HG03342 (cell line): ENCODE measurements at regions not wholly inside any gene's neighbourhood (a gene's known extent, or its start where the extent isn't known, plus 50 kb on each side); places are given as distances from the start of the nearest gene placed in this dataset.

Source experiments
- ATAC-seq: cut with Tn5 transposase; IDR thresholded peaks from one replicate; pipeline ENCODE4 v1.9.1; 2021; ENCODE audit warnings: mild to moderate bottlenecking, moderate library complexity; ENCODE audit not compliant: unreplicated experiment

DNA sequence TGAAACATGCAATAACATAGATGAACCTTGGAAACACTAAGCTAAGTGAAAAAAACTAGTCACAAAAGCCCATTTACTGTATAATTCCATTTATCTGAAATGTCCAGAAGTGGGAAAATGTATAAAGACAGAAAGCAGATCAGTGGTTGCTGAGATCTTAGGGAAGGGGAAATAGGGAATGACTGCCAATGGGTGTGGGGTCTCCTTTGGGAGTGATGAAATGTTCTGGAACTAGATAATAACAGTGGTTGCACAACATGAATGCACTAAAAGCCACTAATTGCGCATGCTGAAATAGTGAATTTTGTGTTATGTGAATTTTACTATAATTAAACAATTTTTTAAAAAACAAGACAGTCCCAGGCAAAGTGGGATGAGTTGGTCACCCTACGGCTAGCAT, 472.8 kb downstream of the CCDC171 start:
- ATAC-seq, result no peak

DNA sequence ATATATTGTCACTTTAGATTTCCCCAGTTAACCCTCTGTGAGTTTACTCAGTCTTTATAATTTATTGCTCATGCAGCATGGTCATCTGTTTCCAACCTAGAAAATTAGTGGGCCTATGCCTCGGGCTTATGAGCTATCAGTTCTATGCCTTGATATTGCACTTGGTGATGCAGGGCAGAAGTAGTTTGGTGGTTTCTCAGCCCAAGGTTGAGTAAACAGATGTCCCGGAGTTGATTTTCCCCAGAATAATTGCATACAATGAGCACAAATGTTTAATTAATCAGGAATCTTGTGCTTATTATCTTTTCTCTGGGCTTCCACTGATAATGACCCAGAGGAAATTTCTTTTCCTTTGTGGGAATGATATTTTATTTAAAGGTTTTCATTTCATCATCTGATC, 474.0 kb downstream of the CCDC171 start:
- ATAC-seq, result no peak

DNA sequence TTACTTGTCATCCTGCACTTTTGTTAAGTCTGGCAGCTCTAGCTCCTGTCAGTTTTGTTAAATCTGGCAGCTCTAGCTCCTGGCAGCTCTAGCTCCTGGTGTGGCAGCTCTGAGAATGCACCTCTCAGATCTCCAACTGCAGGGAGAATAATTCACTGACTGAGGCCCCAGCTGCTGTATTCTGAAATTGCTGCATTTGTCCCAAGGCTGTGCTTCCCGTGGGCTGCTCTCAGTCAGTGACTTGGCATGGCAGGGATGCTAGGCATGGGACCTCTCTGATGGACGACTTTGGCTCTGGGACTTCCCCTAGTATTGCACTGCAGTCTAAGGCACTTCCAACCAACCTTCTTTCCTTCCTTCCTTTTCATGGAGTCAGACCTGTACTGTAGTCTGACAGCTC, 475.7 kb downstream of the CCDC171 start:
- ATAC-seq, result no peak

DNA sequence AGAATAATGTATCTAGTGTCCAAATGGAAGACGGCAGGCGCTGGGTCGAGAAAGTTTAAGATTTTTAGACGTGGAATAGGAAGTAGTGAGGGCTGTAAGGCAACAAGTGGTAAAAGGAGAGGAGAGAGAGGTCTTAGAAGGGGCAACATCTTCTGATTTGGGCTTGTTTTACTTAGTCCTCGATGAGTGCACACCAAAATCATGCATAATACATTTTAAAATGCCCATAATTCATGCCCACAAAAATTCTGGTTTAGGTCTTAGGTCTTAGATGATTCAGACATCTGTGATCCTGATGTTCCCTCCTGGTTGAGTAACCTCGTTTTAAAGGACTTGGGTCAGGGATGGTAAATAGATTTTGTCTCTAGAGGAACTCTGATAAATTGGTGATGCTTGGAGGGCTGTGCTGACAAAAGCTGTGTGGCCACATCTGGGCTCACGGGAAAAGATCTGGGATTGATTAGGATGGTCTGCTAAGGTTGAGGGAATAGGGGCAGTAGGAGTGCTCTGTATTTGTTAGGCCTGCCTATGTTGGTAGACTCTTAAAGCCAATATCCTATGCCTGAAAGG, 476.3 kb downstream of the CCDC171 start:
- ATAC-seq, result no peak

DNA sequence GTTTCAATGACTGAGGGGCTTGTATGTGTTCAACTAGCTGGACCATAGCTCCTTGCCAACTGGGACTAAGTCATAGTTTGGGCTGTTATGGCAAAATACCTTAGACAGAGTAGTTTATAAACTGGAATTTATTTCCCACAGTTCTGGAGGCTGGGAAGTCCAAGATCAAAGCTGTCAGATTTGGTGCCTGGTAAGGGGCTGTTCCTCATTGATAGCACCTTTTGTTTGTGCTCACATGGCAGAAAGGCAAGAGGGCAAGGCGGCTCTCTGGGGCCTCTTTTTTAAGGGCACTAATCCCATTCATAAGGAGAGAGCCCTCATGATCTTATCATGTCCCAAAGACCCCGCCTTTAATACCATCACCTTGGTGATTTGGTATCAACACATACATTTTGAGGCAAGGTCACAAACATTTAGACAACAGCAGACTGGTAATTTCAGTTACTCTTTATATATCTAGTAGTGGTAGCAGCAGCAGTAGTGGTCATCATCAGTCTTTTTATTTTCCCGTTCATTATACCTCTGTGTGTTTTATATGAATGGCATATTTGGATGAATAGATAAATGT, 477.0 kb downstream of the CCDC171 start:
- no peak for ATAC-seq

DNA sequence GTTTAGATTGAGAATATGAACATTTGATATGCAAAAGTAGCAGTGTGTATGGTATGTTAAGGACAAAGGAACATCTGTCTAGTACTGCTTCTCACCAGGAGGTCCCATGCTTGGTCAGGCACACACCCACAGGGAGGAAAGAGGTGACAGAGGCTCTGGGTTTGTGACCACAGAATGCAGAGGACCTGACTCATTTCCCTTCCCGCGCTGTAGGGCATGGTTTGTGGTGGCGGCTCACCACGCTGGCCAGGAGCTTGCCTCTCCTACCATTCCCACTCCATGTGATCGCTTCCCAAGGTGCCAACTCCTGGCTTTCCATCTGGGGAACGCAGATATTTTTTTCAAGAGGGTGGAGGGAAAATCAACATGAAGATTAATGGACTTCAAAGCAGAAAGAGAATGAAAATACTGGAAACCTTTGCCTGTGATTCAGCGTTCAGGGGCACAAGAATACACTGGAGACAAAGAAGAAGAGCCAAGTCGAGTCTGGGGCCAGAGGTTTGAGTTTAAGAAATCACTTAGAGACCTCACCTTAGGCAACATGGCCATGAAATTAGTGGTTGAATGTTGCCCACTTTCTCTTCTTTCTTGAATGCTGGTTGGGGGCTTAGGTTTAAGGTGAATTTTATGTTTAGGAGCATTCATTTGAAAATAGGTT, 477.8 kb downstream of the CCDC171 start:
- ATAC-seq, result peak; percentile 97

DNA sequence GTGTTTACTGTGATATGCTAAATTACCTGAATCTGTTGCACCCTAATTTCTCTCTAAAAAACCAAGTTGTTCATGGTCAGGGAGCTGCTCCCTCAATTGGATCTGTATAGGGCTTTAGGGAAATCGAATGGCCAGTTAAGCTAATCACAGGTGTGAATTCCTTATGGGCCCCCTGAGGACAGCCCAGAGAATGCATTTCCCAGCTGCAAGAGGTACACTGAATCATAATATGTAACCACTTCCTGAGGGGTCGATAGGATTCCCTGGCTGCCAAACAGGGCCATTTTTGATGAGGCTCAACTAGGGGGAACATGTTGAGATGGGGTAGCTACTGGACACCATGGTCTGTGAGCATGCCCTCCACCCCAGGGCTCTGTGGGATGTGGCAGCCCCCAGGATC, 478.6 kb downstream of the CCDC171 start:
- no peak for ATAC-seq

DNA sequence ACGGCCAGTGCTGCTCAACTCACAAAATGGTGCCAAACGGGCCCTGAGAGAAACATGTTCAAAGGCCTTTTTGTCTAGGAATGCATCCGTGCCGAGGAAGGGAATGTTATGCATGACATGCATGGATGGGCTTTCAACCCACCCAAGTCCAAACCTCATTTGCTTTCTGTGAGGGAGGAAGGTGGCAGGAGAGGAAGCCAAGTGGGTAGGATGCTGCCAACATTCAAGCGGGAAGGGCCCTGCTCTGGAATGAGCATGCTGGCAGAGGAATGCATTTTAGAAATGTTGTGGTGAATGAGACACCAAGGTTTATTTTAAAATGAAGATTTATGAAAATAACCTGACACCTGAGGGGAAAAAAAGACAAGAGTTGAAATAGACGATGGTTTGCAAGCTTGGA, 479.1 kb downstream of the CCDC171 start:
- ATAC-seq, result no peak

DNA sequence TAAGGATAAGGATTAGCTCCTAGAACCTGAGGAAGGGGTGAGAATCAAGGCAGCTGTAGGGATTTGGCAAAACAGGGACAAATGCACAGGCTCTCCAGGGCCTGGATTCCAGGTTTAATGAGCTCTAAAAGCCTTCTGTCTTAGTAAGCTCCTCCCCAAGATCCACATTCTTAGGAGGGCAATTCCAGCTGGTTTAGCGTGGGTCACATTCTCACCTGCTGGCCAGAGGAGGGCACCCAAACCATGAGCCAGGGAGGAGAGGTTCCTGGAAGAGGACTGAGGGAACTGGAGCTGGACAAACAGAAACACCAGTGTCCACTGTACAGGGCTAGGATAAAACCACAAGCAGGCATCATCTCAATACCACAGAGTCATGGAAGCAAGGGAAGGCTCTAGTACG, 480.0 kb downstream of the CCDC171 start:
- ATAC-seq, result no peak

DNA sequence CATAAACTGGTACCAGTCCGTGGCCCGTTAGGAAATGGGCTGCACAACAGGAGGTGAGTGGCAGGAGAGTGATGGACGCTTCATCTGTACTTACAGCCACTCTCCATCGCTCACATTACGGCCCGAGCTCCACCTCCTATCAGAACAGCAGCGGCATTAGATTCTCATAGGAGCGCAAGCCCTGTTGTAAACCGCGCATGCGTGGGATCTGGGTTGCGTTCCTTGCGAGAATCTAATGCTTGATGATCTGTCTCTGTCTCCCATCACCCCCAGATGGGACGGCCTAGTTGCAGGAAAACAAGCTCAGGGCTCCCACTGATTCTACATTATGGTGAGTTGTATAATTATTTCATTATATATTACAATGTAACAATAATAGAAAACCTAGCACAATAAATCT, 480.4 kb downstream of the CCDC171 start:
- ATAC-seq, result no peak

DNA sequence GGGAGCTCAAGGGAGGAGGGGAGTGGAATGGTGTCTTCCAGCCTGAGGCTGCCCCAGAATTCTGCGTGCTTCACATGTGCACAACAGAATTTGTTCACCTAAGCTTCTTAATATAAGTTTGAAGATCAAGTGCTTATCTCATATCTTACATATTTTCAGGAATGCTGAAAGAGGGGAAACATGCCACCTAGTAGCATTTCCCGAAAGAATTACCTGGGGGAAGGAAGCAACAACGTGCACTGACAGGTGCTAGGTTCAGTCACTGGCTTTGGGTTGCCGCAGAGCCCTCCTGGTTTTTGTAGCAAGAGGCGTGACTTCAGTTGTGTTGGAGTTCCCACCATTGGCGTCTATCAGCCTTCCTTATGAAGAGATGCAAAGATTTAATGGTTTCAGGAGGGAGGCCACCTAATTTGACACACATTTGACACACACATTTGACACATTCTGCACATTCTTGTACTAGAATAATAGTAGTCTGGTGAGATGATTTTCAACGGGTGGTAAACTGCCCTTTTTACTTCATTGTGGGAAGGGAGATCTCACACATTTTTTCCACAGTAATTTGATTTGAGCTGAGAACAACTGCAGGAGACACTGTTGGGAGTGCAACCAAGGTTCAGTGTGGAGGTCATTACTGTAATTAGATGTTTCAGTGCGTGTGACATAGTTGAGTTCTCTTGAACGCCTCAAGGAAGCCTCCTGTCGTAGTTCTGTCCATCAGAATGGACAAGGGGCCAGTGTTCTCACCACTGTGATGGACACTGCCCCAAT, 481.3 kb downstream of the CCDC171 start:
- no peak for ATAC-seq

DNA sequence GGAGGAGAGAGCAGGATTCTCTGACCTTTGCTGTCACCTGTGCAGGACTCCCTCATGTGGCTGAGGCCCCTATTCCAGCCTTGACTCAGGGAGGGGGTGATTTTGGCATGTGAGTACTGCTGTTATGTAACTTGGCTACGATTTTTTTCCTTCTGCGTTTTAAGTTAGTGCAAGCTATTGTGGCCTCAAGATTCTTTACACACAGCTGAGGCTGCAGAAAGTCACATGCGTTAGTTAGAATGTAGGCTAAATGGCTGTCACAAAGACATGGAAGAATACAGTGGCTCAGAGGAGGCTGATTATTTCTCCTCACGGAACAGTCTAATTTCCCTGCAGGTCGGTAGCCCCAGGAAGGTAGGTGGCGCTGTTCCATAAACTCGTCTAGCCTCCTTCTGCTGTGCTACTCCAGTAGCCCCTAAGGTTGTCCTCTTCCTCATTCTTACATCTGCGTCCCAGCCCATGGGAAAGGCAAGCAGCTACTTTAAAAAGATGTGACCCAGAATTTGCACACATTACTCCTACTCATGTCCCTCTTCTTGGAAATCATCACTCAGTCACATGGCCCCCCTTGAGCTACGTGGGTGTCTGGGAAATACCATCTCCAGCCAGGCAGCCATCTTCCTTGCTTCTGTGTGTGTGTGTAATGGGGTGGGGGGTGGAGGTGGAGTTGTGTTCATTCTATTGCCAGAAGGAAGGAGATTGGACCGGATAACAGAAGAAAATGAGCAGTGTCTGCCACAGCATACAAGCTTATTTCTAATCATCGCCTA, 486.6 kb downstream of the CCDC171 start:
- no peak for ATAC-seq

DNA sequence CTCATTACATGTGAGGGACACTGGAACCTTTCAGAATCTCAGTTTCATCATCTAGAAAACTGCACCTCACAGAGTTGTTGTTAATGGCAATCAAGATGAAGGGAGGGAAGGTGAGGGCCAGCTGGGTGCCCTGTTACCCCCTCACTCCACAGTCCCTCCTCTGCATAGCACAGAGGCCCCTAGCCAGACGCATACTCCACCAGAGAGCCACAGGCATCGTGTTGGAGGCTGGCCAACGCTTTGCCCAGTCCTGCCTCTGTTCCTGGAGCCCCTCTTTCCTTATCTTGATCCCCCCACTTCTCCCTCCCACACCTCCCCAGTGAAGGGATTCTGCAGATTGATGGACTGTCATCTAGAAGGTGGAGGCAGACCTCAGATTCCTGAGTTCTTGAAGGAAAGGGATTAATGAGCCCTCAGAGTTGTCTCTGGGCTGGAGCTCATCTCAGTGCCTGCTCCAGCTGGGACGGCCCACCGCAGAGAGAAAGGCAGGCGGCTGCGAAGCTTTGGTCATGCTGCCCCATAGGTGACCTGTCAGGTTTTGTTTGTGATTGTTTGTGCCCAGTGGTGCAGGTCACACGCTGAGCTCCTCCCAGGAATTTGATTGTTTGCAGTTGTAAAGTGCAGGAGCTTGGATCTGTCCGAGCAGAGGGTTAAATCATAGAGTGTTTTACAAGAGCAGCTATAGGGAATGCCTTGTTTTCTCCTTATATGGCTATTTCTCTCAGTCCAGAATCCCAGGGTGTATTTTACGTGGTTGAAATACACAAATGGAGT, 487.3 kb downstream of the CCDC171 start:
- ATAC-seq, result no peak

DNA sequence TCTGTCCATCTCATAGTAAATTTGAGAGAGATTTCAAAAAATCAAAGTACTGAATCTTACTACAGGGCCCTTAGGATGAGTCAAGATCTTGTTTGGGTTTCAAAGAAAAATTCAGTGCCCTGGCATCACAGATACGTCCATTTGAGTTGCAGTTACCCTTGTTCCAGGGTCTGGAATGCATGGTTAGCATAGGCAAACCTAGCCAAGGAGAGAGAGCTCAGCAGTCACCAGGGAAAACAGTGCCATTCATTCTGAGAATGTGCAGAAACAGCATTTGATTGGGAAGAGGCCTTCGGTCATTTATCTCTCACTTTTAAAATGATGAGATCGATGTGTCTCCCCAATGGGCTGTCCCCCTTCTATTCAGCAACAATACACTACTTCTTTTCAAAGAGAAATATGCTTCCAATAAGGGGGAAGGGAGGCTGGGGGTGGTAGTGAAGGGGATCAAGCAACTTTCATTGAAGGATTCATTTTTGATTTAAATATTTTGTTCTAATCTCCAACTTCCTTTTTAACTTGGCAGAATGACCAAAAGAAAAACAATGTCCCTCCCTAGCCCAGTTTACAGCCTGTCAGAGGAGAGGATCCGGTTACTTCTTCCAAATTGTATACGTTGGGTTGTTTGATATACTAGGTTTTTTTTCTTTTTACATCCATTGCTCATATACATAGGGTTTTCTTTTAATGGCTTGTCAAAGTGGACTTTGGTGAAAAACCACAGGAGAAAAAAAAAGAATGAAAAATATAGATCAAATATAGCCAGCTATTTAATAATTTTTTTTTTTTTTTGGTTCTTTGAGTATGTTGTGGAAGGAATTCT, 491.1 kb downstream of the CCDC171 start:
- ATAC-seq, result no peak

DNA sequence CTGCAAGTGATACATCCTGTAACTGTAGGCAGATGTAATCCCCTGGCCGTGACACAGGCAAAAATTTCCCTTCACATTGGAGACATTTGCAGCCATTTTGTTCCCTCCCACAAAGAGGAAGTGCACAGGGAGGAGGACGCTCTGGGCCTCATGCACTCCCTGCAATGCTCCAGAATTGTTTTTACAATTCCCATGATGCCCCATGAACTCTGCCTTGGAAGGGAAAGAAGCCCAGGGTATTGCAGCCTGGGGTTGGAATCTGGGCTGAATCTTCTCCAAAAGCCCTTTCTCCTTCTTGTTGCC, 491.7 kb downstream of the CCDC171 start:
- ATAC-seq, result no peak

DNA sequence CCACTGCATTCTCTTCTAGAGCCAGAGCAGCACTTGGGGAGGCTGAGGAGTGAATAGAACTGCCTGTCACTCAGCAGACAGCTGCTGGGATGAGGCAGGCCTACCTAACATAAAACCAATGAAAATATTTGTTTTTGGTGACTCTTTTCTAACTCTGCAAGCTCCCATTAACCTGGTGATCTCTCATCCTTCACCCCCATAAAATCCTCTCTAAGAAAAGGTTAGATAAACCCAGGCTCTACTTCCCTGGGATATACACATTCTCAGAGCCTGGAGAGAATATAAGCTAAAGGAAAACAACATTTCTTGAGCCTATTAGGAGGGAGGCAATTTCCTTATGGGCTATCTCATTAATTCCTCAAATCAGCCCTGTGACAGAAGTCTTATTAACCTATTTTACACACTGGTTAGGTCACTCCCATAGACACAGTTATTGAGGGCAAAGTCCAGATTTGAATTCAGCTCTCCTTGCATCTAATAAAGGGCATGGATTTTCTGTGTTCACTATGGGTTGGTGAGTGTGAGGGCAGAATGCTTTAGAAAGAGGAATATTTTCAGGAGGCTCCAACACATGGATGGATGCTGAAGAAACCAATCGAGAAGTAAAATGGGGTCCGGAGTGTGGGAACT, 492.9 kb downstream of the CCDC171 start:
- no peak for ATAC-seq

DNA sequence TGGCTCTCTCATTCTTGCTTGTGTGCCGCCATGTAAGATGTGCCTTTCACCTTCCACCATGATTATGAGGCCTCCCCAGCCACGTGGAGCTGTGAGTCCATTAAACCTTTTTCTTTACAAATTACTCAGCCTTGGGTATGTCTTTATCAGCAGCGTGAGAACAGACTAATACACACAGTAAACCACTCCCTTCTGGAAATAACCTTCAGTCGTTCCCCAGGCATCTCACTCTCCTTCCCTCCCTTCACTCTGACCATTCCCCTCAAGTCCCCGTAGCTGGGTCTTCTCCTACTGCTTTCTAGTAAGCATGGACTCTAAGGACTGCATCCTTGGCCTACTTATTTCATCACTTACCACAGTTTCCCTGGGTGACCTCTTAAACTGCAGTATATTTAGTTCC, 493.9 kb downstream of the CCDC171 start:
- no peak for ATAC-seq

DNA sequence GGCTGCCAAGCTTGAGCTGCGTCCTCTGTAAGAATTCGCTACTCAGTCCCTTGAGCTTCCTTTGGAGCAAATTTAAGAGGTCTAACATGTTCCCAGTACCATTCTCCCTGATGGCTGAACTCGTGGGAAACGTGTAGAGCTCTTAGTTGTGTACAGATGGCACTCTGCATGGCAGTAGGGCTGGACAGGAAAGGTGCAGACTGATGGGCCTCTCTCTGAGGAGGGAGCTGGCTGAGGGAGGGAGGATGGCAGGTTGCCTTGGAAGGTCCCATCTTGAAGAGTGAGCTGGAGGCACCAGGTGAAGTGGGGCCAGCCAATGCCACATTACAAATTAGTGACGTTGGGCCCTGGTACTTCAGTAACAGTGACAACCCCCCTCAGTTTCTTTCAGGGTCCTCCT, 495.3 kb downstream of the CCDC171 start:
- no peak for ATAC-seq

DNA sequence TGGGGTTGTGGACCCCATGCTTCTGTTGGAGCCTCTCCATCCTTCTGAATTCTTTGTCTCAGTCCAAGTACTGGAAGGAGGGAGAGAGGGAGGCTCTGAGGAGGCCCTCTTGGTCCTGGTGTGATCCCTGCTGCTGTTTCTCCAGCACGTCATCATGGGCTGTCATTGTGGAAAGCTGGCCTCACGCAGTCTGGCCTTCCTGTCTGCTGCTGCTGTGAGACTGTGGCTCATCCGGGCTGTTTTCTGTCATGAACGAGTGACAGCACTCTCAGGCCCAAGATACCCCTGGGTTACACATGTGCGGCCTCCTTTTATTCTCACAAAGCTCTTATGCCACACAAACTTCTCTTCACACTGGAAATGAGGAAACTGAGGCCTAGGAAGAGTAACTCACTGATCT, 499.3 kb downstream of the CCDC171 start:
- ATAC-seq, result no peak
